Testis (tissue), 2 donors: ENCODE measurements at regions not wholly inside any gene's neighbourhood (a gene's known extent, or its start where the extent isn't known, plus 50 kb on each side); places are given as distances from the start of the nearest gene placed in this dataset.
"Not testable (repeated sequence)": the region's sequence is repeated elsewhere in the genome, so short reads cannot be mapped to it uniquely, and the experiment has no call there.

ENCODE experiments used
- DNase-seq: peaks from one replicate; pipeline ENCODE4 v3.0.0-alpha.2; 2019
- H3K27ac ChIP-seq, 2 donors: fragments of 200-600 bp; sonication (generic); one replicate each; pipeline ENCODE4 v1.5.1; 2019
- H3K27me3 ChIP-seq: fragments of 200-600 bp; sonication (generic); one replicate; pipeline ENCODE4 v1.5.1; 2019
- H3K36me3 ChIP-seq: fragments of 200-600 bp; sonication (generic); one replicate; pipeline ENCODE4 v1.5.1; 2017; ENCODE audit warnings: low read depth; ENCODE audit errors: missing control alignments
- H3K4me1 ChIP-seq: fragments of 200-600 bp; sonication (generic); one replicate; pipeline ENCODE4 v1.5.1; 2019
- H3K4me3 ChIP-seq, 2 donors: fragments of 200-600 bp; sonication (generic); one replicate each; pipeline ENCODE4 v1.5.1; 2017 to 2019
- H3K9me3 ChIP-seq: fragments of 200-600 bp; sonication (generic); one replicate; pipeline ENCODE4 v1.5.1; 2017
- CTCF ChIP-seq, 3 experiments: fragments of 450-650 bp in 2 of 3; fragments of 200-600 bp in 1 of 3; sonication (generic) in 1 of 3; IDR thresholded peaks; one replicate each; pipeline ENCODE4 v1.5.1; 2016 to 2019; ENCODE audit warnings: antibody characterized with exemption in 3 of 3, mild to moderate bottlenecking in 2 of 3, moderate library complexity in 1 of 3
- POLR2A ChIP-seq: fragments of 450-650 bp; IDR thresholded peaks from one replicate; pipeline ENCODE4 v1.6.1; 2017; ENCODE audit warnings: antibody characterized with exemption, mild to moderate bottlenecking, moderate library complexity
- WGBS, 2 donors: methylation state at CpG; one replicate each; pipeline ENCODE4 v1.1.5; 2018; 5-methylcytosine and 5-hydroxymethylcytosine counted together
- intact Hi-C: fragments of 100-400 bp; cut with DNase I; formaldehyde crosslinking; loops from one replicate; pipeline ENCODE4 v1.15.1; 2023; ENCODE audit warnings: low total_unique reads

DNA sequence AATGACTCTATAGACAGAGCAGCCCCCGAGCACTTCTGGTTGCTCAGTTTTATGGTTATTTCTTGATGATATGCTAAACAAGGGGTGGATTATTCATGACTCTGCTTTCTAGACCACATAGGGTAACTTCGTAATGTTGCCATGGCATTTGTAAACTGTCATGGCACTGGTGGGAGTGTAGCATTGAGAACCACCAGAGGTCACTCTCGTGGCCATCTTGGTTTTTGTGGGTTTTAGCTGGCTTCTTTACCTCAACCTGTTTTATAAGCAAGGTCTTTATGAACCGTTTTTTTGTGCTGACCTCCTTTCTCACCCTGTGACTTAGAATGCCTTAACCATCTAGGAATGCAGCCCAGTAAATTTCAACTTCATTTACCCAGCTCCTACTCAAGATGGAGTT, 1036.2 kb upstream of the FLRT2 start:
- no peak for DNase-seq
- intact Hi-C loops = no loop called here
- no peaks in the 10 kb centered on the region for H3K36me3 ChIP-seq

GRCh38 chr14:84496677-84497076, 1033.3 kb upstream of the FLRT2 start:
- Histone ChIP-seq H3K36me3 (no peaks in the 10 kb centered on the region), H3K4me3 (no peak overlapping the region), H3K27me3 (no peaks in the 10 kb centered on the region), H3K4me1 (no peaks in the 10 kb centered on the region), H3K27ac (no peak overlapping the region), H3K9me3 (no peaks in the 10 kb centered on the region)
- no peak for DNase-seq
- WGBS, 2 donors = 96 to 97% methylated on average over 2 of the region's 2 CpGs
- intact Hi-C loops = no loop called here
- TF ChIP-seq CTCF (IDR thresholded peaks at IDR 0.05) (no peak), POLR2A (no peak)

More for the DNA sequence above, 1036.2 kb upstream of the FLRT2 start:
- TF ChIP-seq POLR2A (no peak), CTCF (IDR thresholded peaks at IDR 0.05) (no peak)
- H3K4me3 ChIP-seq = no peak overlapping the region
- H3K4me1 ChIP-seq = no peaks in the 10 kb centered on the region
- no peaks in the 10 kb centered on the region for H3K27me3 ChIP-seq
- no peaks in the 10 kb centered on the region for H3K9me3 ChIP-seq
- 69 to 83% methylated on average over 4 of the region's 4 CpGs for WGBS, 2 donors
- H3K27ac ChIP-seq = no peak overlapping the region

DNA sequence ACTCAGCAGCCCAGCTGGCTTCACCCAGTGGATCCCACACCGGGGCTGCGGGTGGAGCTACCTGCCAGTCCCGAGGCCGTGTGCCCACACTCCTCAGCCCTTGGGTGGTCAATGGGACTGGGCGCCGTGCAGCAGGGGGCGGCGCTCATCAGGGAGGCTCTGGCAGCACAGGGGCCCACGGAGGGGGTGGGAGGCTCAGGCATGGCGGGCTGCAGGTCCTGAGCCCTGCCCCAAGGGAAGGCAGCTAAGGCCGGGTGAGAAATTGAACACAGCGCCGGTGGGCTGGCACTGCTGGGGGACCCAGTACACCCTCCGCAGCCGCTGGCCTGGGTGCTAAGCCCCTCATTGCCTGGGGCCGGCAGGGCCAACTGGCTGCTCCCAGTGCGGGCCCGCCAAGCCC, 1017.1 kb upstream of the FLRT2 start:
- H3K27ac ChIP-seq, intact Hi-C loops, H3K27me3 ChIP-seq, H3K36me3 ChIP-seq, DNase-seq, H3K4me1 ChIP-seq, H3K9me3 ChIP-seq: not testable (repeated sequence)
- 57 to 81% methylated on average over 7 to 12 of the region's 18 CpGs for WGBS, 2 donors
- peak overlapping the region in 1 of 2 donors; percentile 7 for H3K4me3 ChIP-seq

- Histone ChIP-seq H3K4me3 (no peak overlapping the region), H3K4me1 (no peaks in the 10 kb centered on the region), H3K36me3 (no peaks in the 10 kb centered on the region), H3K27me3 (no peaks in the 10 kb centered on the region), H3K27ac (no peak overlapping the region), H3K9me3 (no peaks in the 10 kb centered on the region)
- no peak for TF ChIP-seq CTCF (IDR thresholded peaks at IDR 0.05)
- no peak for DNase-seq
- intact Hi-C loops = no loop called here
- 92 to 94% methylated on average over 3 of the region's 3 CpGs for WGBS, 2 donors
Measured at GRCh38 chr14:84519836-84520235, 1010.1 kb upstream of the FLRT2 start.

DNA sequence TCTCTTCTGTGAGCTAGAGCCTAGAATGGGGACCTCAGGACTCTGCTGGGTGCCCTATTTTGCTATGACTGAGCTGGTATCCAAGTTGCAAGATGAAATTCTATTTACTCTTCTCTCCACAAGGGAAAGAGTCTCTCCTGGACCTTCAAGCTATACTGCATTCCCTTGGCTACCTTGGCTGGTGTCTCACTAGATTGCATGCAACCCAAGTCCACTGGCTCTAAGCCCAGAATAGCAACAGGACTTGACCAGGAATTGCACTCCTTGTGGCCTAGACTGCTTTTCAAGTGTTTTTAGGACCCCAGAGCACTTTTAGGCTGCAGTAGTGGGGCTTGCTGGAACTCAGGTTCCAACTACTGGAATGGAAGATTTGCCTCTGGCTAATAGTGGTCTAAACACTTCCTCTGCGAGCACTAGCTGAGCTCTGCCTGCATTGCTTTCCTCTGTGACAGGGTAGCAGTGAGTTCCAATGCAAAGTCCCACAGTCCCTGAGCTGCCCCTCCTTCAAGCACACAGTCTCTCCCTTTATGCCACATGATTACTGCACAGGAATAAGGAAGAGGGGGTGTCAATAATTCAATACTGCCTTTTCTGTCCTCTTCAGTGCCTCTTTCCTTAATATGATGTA, 1009.1 kb upstream of the FLRT2 start:
- Histone ChIP-seq H3K4me3 (no peak overlapping the region), H3K27me3 (no peaks in the 10 kb centered on the region), H3K4me1 (no peaks in the 10 kb centered on the region), H3K27ac (no peak overlapping the region), H3K36me3 (no peaks in the 10 kb centered on the region), H3K9me3 (no peaks in the 10 kb centered on the region)
- intact Hi-C loops = no loop called here
- no peak for TF ChIP-seq CTCF (IDR thresholded peaks at IDR 0.05)
- no peak for TF ChIP-seq POLR2A
- no peak for DNase-seq
- 81% methylated on average over 1 of the region's 1 CpG; no CpG with 5 or more reads in 1 of the 2 donors for WGBS, 2 donors
